HG02981 (cell line): ENCODE measurements at regions not wholly inside any gene's neighbourhood (a gene's known extent, or its start where the extent isn't known, plus 50 kb on each side); places are given as distances from the start of the nearest gene placed in this dataset.

Experiments used
- ATAC-seq: cut with Tn5 transposase; IDR thresholded peaks from one replicate; pipeline ENCODE4 v1.9.1; 2021; ENCODE audit warnings: mild to moderate bottlenecking, moderate library complexity; ENCODE audit not compliant: unreplicated experiment

DNA sequence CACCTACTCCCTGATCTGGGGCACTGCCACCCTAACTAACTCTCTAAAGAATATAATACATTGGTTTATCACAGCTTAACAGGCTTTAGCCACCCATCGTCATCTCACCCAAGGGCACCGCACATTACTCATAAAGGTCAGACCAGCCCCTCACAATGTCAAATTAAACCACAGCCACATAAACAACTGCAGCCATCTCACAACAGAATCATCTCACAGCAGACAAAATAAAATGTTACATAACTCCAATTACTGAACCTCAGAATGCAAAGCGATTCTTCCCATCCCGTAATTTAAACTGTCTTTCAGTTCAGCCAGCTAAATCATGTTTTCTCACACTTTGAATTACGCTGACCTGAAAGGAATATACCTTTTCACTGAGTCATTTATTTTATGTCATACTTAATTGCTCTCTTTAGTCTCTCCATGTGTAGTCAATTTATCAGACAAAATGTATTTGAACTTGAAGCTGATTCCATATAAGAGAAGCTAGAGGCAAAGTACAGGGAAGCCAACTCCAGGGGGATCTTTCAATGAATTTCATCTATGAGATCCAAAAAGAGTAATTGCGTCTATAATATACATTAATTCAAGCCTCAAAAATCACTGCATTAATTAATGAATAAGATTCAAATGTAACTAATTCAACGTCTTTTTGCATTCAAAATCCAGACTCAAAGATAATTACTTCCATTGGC is 96.9 kb upstream of the NEBL start:
- no peak for ATAC-seq

- no peak for ATAC-seq
Observed at GRCh38 chr10:20993389-20993788, 96.3 kb upstream of the NEBL start.

DNA sequence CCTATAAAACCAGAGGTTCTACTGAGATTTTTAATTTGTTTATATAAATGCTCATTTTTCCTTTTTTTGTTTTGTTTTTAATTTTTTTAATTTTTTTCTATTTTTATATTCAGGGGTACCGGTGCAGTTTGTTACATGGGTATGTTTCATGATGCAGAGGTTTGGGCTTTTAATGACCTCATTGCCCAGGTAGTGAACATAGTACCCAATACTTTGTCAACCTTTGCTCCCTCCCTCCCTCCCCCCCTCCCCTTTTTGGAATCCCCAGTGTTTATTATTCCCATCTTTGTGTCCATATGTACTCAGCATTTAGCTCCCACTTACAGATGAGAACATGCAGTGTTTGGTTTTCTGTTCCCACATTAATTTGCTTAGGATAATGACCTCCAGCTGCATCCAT is 94.4 kb upstream of the NEBL start:
- ATAC-seq = no peak

DNA sequence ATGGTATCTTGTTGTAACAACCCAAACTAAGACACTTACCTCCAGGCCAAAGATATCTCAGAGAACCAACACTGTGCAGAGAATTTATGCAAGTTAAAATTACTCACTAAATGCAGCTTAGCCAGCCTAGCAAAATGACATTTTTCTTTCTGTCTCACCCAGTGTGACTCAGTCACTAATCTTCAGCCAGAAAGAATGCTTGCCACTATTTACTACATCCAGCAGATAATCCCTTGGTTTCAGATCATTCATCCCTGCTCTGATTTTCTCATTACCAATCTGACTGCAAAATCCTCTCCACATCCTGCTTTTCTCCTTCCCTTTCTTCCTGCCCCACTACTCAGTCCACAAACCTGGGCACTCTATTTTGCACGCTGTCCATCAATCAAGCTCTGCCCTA is 93.5 kb upstream of the NEBL start:
- ATAC-seq = no peak

- no peak for ATAC-seq
Observed at GRCh38 chr10:20988357-20988983, 91.4 kb upstream of the NEBL start.

DNA sequence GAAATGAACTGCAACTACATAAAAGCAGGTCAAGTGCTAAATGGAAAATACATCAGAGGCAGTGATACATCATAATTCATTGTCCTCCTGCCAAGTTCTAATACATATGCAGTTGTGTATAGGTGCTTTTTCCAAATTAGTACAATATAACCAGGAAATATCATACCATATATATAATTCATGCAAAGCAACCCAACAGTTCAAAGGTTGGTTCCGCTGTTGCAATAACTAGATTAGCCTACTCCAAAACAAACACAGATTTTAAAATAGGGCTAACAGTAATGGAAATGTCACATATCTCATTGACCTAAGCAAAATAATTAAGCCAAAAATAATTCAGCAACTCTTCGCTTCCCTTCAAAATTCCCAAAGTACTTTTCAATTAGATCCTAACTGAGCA is 88.9 kb upstream of the NEBL start:
- no peak for ATAC-seq

- ATAC-seq = no peak
Observed at GRCh38 chr10:20984662-20985061, 87.6 kb upstream of the NEBL start.

- ATAC-seq = no peak
Observed at GRCh38 chr10:20981419-20981953, 84.4 kb upstream of the NEBL start.

DNA sequence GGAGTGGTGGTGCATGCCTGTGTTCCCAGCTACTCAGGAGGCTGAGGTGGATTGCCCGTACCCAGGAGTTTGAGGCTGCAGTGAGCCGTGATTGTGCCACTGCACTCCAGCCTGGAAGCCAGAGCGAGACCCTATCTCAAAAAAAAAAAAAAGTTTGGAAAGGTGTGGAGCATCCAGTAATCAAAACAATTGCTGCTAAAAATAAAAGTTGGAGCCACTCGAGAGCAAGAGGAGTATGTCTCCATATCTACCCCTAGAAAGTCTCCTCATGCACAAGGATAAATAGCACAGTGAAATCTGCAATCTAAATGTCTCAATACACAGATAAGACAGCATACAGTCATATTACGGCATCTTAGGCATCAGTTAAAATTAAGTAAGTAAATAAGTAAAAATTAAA is 81.5 kb upstream of the NEBL start:
- ATAC-seq = no peak

DNA sequence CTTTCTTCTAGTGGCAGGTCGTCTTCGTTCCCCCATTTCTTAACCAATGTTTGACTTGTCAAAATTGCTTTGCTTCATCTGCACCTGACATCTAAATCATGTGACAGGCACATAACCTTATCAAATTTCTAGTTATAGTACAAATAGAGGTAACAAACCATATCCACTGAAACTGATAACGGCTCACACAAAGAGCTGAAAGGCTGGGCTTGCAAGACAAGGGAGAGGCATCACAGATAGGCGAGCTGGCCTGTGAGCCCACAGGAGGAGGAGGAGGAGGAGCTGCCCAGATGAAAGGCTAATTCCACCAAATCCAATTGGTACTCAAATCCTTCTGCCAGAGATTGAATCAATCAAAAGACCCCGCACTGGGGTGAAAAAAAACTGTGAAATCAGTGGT is 80.2 kb upstream of the NEBL start:
- no peak for ATAC-seq

DNA sequence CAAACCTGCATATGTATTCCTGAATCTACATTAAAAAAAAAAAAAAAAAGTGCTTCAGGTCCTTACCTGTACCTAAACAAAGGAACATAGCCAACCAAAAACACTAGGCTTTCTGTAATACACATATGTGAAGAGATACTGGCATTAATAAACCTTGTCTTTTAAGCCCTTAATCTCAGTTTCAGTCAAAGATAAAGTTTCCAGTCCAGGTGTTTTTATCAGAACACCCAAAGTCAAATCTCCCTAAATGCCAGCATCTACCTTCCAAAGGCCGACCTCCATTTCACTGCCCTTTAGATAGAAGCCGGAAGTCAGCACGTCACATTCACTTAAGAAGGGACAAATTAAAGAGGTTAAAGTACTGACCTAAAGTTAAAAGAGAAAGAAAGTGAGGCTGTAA is 79.8 kb upstream of the NEBL start:
- no peak for ATAC-seq

DNA sequence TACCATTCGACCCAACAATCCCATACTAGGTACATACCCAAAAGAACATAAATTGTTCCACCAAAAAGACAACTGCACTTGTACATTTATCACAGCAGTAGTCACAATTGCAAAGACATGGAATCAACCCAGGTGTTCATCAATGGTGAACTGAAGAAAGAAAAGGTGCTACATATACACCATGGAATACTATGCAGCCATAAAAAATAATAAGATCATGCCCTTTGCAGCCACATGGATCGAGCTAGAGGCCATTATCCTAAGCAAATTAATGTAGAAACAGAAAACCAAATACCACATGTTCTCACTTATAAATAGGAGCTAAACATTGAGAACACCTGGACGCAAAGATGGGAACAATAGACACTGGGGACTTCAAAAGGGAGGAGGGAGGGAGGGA is 79.3 kb upstream of the NEBL start:
- ATAC-seq = no peak

- no peak for ATAC-seq
Observed at GRCh38 chr10:20975236-20975635, 78.1 kb upstream of the NEBL start.

- ATAC-seq = no peak
Observed at GRCh38 chr10:20972925-20973324, 75.8 kb upstream of the NEBL start.

DNA sequence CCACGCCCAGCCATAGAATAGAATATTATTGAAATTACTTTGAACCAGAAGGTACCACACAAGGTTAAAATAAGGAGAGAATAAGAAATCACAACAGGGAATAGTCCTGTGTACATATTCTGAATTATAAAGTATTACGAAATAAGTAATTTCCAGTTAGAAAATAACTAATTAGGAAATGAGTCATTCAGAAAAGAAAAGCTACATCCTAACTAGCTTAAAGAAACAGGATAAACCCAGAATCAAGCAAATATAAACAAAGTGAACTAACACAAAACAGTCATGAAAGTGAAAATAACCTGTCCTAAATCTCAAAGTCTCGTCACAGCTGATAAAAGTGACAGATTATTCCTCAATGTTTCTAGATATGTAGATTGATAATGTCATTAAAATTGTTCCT is 74.8 kb upstream of the NEBL start:
- ATAC-seq = no peak

DNA sequence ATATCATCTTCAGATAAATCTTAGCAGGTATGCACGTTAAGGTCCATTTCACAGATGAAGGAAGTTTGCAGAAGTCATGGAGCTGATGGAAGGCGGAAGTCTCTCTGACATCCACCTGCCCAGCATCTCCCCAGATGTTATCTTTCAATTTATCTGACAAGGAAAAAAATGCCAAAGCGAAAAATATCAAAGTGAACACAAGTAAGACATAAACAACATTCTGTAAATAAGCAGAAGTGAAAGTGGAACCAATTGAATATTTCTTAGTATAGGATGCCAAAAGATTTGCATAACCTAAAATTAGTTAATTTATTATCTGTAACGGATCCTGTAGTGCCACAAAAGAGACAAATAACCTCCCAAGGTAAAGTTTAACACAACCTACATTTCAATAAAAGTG is 73.6 kb upstream of the NEBL start:
- ATAC-seq = peak; percentile 97

- ATAC-seq = no peak
Observed at GRCh38 chr10:20970044-20970443, 72.9 kb upstream of the NEBL start.

DNA sequence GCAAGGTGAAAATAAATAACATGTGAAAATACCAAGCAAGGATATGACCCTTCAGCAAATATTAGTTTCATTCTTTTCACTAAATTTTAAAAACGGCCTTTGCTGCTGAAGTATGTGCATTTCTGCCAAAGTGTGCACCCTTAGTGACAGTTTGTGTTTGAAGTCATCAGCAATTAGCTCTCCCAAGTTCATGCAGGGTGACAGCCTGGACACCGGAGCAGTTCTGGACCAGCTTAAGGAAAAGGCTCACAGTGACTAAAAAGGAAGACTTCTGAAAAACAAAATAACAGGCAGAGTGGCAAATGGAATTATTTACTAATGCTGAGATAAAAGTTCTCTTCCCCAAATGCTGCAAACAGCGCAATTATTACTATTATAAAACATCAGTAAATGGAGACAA is 69.3 kb upstream of the NEBL start:
- ATAC-seq = no peak

DNA sequence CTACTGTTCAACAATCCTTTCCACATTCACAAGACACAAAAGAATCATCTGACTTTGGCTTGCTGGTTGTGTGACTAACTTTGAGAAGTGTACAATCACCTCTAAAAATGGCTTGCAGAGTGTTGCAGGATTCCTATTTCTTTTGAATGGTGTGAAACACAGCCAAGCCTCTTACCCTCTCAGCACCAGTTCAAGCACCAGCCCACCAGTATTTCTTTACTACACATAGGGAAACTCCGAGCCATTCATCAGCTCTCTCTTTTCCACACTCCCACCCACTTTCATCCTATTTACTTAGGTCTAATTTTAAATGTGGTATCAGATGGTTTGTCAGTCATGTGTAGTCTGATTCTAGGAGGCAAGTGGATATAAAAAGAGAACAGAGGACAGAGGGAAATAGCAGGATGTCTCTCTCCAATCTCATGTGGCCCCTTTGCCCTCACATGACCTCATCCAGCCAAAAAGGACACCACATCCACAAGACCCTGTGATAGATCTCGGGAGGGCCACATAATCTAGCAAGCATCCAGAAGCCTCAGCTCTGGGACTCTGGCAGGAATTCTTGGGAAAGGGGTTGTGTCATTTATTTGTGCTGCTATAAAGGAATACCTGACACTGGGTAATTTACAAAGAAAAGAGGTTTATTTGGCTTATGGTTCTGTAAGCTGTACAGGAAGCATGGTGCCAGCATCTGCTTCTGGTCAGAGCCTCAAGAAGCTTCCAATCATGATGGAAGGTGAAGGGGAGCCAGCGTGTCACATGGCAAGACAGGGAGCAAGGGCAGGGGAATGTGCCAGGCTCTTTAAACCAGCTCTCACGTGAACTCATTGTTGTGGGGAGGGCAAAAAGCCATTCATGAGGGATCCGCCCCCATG is 66.8 kb upstream of the NEBL start:
- ATAC-seq = no peak

GRCh38 chr10:20963056-20963455 is 65.9 kb upstream of the NEBL start:
- no peak for ATAC-seq

DNA sequence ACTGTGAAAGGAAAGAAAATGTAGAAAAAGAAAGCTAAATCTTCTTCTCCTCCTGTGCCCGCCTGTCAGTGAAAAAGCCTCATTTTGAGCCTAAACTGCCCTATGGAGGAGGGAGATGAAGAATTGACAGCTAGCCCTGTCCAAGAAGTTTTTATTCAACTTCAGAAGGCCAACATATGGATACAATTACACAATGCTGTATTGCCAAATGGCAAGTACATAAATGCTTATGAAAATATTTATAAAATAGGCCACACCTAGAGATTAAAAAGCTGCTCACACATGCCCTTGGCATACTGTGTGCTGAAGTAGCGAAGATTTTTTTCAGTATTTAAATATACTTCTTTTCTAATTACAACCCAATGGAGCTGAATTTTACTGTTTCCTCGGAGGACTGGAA is 65.1 kb upstream of the NEBL start:
- no peak for ATAC-seq

- ATAC-seq = no peak
Observed at GRCh38 chr10:20959242-20959641, 62.1 kb upstream of the NEBL start.
